MM.1S (cell line): ENCODE measurements at regions not wholly inside any gene's neighbourhood (a gene's known extent, or its start where the extent isn't known, plus 50 kb on each side); places are given as distances from the start of the nearest gene placed in this dataset.

Experiments
- DNase-seq: peaks from one replicate; pipeline ENCODE4 v3.0.0-alpha.2; 2015
- H2AFZ ChIP-seq: fragments of 300-600 bp; sonication (generic); 2 replicates; pipeline ENCODE4 v1.6.0; 2016; ENCODE audit warnings: antibody characterized with exemption, low read length
- H3F3A ChIP-seq: fragments of 300-600 bp; sonication (generic); 2 replicates; pipeline ENCODE4 v1.6.1; 2016; ENCODE audit warnings: mild to moderate bottlenecking, antibody characterized with exemption, low read length, moderate library complexity, mixed read lengths; ENCODE audit not compliant: insufficient read depth
- H3K27ac ChIP-seq: fragments of 300-600 bp; sonication (generic); 2 replicates; pipeline ENCODE4 v1.5.1; 2016; ENCODE audit warnings: mild to moderate bottlenecking, low read length
- H3K27me3 ChIP-seq: fragments of 300-600 bp; sonication (generic); replicated peaks from 2 replicates; pipeline ENCODE4 v1.6.0; 2016; ENCODE audit warnings: low read length; ENCODE audit not compliant: insufficient read depth
- H3K36me3 ChIP-seq: fragments of 300-600 bp; sonication (generic); replicated peaks from 2 replicates; pipeline ENCODE4 v1.6.1; 2016; ENCODE audit warnings: mild to moderate bottlenecking, low read length, mixed read lengths; ENCODE audit not compliant: insufficient read depth
- H3K4me1 ChIP-seq: fragments of 300-600 bp; sonication (generic); 2 replicates; pipeline ENCODE4 v1.6.1; 2016; ENCODE audit warnings: low read length, mixed read lengths
- H3K4me2 ChIP-seq: fragments of 300-600 bp; sonication (generic); 2 replicates; pipeline ENCODE4 v1.6.0; 2016; ENCODE audit warnings: low read depth, low read length
- H3K4me3 ChIP-seq: fragments of 300-600 bp; sonication (generic); 2 replicates; pipeline ENCODE4 v1.5.1; 2016; ENCODE audit warnings: low read length, mixed read lengths
- H3K79me2 ChIP-seq: fragments of 300-600 bp; sonication (generic); 2 replicates; pipeline ENCODE4 v1.6.1; 2016; ENCODE audit warnings: mixed run types, low read length, mixed read lengths
- H3K9ac ChIP-seq: fragments of 300-600 bp; sonication (generic); 2 replicates; pipeline ENCODE4 v1.6.1; 2016; ENCODE audit warnings: low read length, mixed read lengths
- H3K9me2 ChIP-seq: fragments of 300-600 bp; sonication (generic); replicated peaks from 2 replicates; pipeline ENCODE4 v1.6.1; 2016; ENCODE audit warnings: mild to moderate bottlenecking, low read length, mixed read lengths; ENCODE audit not compliant: insufficient read depth
- H3K9me3 ChIP-seq: fragments of 300-600 bp; sonication (generic); replicated peaks from 2 replicates; pipeline ENCODE4 v1.6.1; 2016; ENCODE audit warnings: mild to moderate bottlenecking, low read length, mixed read lengths; ENCODE audit not compliant: insufficient read depth
- H4K20me1 ChIP-seq: fragments of 300-600 bp; sonication (generic); 2 replicates; pipeline ENCODE4 v1.6.1; 2016; ENCODE audit warnings: mild to moderate bottlenecking, low read length, moderate library complexity, mixed read lengths; ENCODE audit not compliant: insufficient read depth
- EZH2 ChIP-seq: fragments of 300-600 bp; sonication (generic); optimal IDR thresholded peaks from 2 replicates; pipeline ENCODE3; 2017; ENCODE audit warnings: low read depth, mild to moderate bottlenecking, antibody characterized with exemption, low read length, mixed read lengths
- EZH2phosphoT487 ChIP-seq: fragments of 300-600 bp; sonication (generic); IDR thresholded peaks from 2 replicates; pipeline ENCODE4 v1.6.1; 2018; ENCODE audit warnings: antibody characterized with exemption, low read length
- TF ChIP-seq, protein P1 (sequence below): fragments of 300-600 bp; sonication (generic); IDR thresholded peaks from 2 replicates; pipeline ENCODE4 v1.5.1; 2016; ENCODE audit warnings: antibody characterized with exemption, low read length, mixed read lengths

DNA sequence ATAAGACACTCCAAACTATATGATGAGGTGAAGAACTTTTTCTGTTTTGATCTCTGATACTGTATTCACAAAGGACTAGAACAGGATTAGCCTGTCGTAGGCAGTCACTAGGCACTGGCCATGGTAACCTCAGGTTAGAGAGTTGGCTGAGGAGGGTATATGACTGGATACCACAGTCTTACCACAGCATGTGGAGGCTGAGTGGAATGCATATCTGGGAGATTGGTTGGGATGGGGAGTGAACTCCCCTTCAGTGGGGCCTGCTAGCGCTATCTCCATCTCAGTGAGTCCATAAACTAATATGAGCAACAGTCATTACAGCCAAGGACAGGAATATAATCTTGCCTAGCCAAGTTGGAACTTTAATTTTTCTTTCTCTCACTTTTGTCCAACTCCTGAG lies 339.1 kb downstream of the SPATA31D1 start:
- DNase-seq = no peak
- Histone ChIP-seq H3K27me3 (no peaks in the 10 kb centered on the region), H3K9me3 (no peaks in the 10 kb centered on the region), H2AFZ (no peak overlapping the region), H3K4me3 (no peak overlapping the region), H3K36me3 (no peaks in the 10 kb centered on the region), H3K9me2 (no peaks in the 10 kb centered on the region), H4K20me1 (no peaks in the 10 kb centered on the region), H3K4me1 (no peaks in the 10 kb centered on the region), H3K79me2 (no peaks in the 10 kb centered on the region), H3K4me2 (no peak overlapping the region), H3K27ac (no peak overlapping the region), H3F3A (no peaks in the 10 kb centered on the region), H3K9ac (no peak overlapping the region)
- no peak for TF ChIP-seq EZH2
- TF ChIP-seq EZH2phosphoT487 = no peak
- TF ChIP-seq, protein P1, sequence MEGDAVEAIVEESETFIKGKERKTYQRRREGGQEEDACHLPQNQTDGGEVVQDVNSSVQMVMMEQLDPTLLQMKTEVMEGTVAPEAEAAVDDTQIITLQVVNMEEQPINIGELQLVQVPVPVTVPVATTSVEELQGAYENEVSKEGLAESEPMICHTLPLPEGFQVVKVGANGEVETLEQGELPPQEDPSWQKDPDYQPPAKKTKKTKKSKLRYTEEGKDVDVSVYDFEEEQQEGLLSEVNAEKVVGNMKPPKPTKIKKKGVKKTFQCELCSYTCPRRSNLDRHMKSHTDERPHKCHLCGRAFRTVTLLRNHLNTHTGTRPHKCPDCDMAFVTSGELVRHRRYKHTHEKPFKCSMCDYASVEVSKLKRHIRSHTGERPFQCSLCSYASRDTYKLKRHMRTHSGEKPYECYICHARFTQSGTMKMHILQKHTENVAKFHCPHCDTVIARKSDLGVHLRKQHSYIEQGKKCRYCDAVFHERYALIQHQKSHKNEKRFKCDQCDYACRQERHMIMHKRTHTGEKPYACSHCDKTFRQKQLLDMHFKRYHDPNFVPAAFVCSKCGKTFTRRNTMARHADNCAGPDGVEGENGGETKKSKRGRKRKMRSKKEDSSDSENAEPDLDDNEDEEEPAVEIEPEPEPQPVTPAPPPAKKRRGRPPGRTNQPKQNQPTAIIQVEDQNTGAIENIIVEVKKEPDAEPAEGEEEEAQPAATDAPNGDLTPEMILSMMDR = no peak

DNA sequence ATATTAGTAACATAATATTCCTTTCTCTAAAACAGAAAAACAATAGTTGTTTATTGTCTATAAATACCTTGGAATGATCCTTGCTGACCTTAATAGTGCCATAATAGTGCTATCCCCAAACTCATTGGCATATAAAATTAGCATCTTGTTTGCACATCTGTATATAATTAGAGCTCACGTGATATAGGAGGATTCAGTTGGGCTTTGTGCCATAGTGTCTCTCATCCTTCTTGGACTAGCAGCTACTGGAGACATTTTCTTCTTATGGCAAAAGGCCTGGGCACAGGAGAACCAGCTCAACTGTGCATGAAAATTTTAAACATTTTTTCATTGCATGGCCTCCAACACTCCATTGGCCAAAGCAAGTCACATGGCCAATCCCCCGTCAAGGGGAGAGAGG lies 342.5 kb downstream of the SPATA31D1 start:
- no peaks in the 10 kb centered on the region for H3K4me1 ChIP-seq
- H4K20me1 ChIP-seq = no peaks in the 10 kb centered on the region
- no peaks in the 10 kb centered on the region for H3K79me2 ChIP-seq
- no peaks in the 10 kb centered on the region for H3K9me2 ChIP-seq
- H3K4me2 ChIP-seq = no peak overlapping the region
- no peak overlapping the region for H2AFZ ChIP-seq
- H3F3A ChIP-seq = no peaks in the 10 kb centered on the region
- no peak overlapping the region for H3K27ac ChIP-seq
- H3K9me3 ChIP-seq = no peaks in the 10 kb centered on the region
- H3K27me3 ChIP-seq = no peaks in the 10 kb centered on the region
- no peak for TF ChIP-seq EZH2phosphoT487
- TF ChIP-seq, protein P1 = no peak
- TF ChIP-seq EZH2 = no peak
- H3K4me3 ChIP-seq = no peak overlapping the region
- no peak overlapping the region for H3K9ac ChIP-seq
- no peak for DNase-seq
- no peaks in the 10 kb centered on the region for H3K36me3 ChIP-seq

DNA sequence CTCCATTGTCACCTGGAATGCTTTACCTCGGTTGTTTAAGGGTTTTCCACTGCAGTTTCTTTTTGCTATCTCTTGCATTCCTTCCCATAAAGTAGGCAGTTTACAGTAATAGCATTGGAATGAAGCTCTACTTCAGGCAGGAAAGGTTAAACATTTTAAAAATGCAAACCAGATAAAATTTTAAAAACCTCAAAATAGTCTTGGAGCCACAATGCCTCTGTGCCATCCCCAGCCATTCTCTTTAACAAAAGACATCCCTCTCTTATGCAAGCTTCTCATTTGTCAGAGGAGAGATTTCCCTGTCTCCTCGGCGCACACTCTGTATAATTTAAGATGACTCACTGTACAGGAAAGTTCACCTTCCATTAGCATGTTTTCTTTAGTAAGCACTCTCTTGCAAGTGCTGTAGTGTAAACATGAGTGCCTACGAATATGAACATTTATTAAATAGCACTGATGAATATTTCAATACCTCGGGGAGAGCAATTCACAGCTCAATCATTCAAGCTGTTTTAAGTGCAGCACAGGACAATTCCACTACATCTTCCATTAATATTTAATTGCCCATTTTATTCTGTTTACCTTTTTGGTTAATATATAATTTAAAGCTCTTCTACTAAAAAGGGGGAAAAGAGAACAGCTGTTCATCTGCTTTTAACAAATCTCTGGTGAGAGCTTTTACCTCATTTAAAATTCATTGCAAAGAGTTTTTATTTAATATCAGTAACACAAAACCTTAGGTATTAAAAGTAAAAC lies 343.6 kb downstream of the SPATA31D1 start:
- H3K9ac ChIP-seq = no peak overlapping the region
- H2AFZ ChIP-seq = no peak overlapping the region
- no peaks in the 10 kb centered on the region for H3K79me2 ChIP-seq
- DNase-seq = no peak
- no peaks in the 10 kb centered on the region for H3K4me1 ChIP-seq
- no peaks in the 10 kb centered on the region for H4K20me1 ChIP-seq
- TF ChIP-seq EZH2 = no peak
- TF ChIP-seq, protein P1 = no peak
- TF ChIP-seq EZH2phosphoT487 = no peak
- H3K27ac ChIP-seq = no peak overlapping the region
- no peaks in the 10 kb centered on the region for H3K36me3 ChIP-seq
- no peak overlapping the region for H3K4me3 ChIP-seq
- no peaks in the 10 kb centered on the region for H3F3A ChIP-seq
- H3K9me3 ChIP-seq = no peaks in the 10 kb centered on the region
- no peaks in the 10 kb centered on the region for H3K9me2 ChIP-seq
- H3K27me3 ChIP-seq = no peaks in the 10 kb centered on the region
- H3K4me2 ChIP-seq = no peak overlapping the region
